ENCODE measurements at regions not wholly inside any gene's neighbourhood (a gene's known extent, or its start where the extent isn't known, plus 50 kb on each side); places are given as distances from the start of the nearest gene placed in this dataset.

GRCh38 chr13:76163761-76164160 lies 527.6 kb downstream of the LMO7 start:
- TF ChIP-seq MYC (IDR thresholded peaks at IDR 0.05; ENCODE audit: low read depth, low read length) (no peak), POLR2A (IDR thresholded peaks at IDR 0.05; ENCODE audit: extremely low read depth, insufficient read length) (no peak), MAX (IDR thresholded peaks at IDR 0.05; ENCODE audit: low read depth, low read length) (no peak), CTCF (IDR thresholded peaks at IDR 0.05; ENCODE audit: low read depth, low read length) (no peak)
- H3K4me3 ChIP-seq (ENCODE audit: low read depth, low read length): no peak overlapping the region
- DNase-seq (ENCODE audit: low read depth): no peak

GRCh38 chr13:76160961-76161925 lies 525.1 kb downstream of the LMO7 start:
- TF ChIP-seq CTCF (IDR thresholded peaks at IDR 0.05; ENCODE audit: low read depth, low read length) (no peak), POLR2A (IDR thresholded peaks at IDR 0.05; ENCODE audit: extremely low read depth, insufficient read length) (no peak), MYC (IDR thresholded peaks at IDR 0.05; ENCODE audit: low read depth, low read length) (no peak), MAX (IDR thresholded peaks at IDR 0.05; ENCODE audit: low read depth, low read length) (no peak)
- DNase-seq (ENCODE audit: low read depth): no peak
- no peak overlapping the region for H3K4me3 ChIP-seq (ENCODE audit: low read depth, low read length)

- no peak overlapping the region for H3K4me3 ChIP-seq (ENCODE audit: low read depth, low read length)
- TF ChIP-seq MAX (IDR thresholded peaks at IDR 0.05; ENCODE audit: low read depth, low read length): no peak
- DNase-seq (ENCODE audit: low read depth): no peak
Measured at GRCh38 chr13:76160506-76160905, 524.4 kb downstream of the LMO7 start.

- TF ChIP-seq CTCF (IDR thresholded peaks at IDR 0.05; ENCODE audit: low read depth, low read length) (no peak), MYC (IDR thresholded peaks at IDR 0.05; ENCODE audit: low read depth, low read length) (no peak), POLR2A (IDR thresholded peaks at IDR 0.05; ENCODE audit: extremely low read depth, insufficient read length) (no peak), MAX (IDR thresholded peaks at IDR 0.05; ENCODE audit: low read depth, low read length) (no peak)
Measured at GRCh38 chr13:76157926-76158325, 521.8 kb downstream of the LMO7 start.

GRCh38 chr13:76153239-76153638 lies 517.1 kb downstream of the LMO7 start:
- H3K4me3 ChIP-seq (ENCODE audit: low read depth, low read length): no peak overlapping the region
- TF ChIP-seq MYC (IDR thresholded peaks at IDR 0.05; ENCODE audit: low read depth, low read length): no peak
- no peak for TF ChIP-seq MAX (IDR thresholded peaks at IDR 0.05; ENCODE audit: low read depth, low read length)
- TF ChIP-seq CTCF (IDR thresholded peaks at IDR 0.05; ENCODE audit: low read depth, low read length): no peak
- TF ChIP-seq POLR2A (IDR thresholded peaks at IDR 0.05; ENCODE audit: extremely low read depth, insufficient read length): no peak

More at GRCh38 chr13:76157926-76158325, 521.8 kb downstream of the LMO7 start:
- DNase-seq (ENCODE audit: low read depth): no peak
- no peak overlapping the region for H3K4me3 ChIP-seq (ENCODE audit: low read depth, low read length)

GRCh38 chr13:76148926-76149325 lies 512.8 kb downstream of the LMO7 start:
- DNase-seq (ENCODE audit: low read depth): no peak
- TF ChIP-seq MYC (IDR thresholded peaks at IDR 0.05; ENCODE audit: low read depth, low read length): no peak
- TF ChIP-seq POLR2A (IDR thresholded peaks at IDR 0.05; ENCODE audit: extremely low read depth, insufficient read length): no peak
- no peak for TF ChIP-seq MAX (IDR thresholded peaks at IDR 0.05; ENCODE audit: low read depth, low read length)
- no peak for TF ChIP-seq CTCF (IDR thresholded peaks at IDR 0.05; ENCODE audit: low read depth, low read length)
- no peak overlapping the region for H3K4me3 ChIP-seq (ENCODE audit: low read depth, low read length)

More at GRCh38 chr13:76153239-76153638, 517.1 kb downstream of the LMO7 start:
- no peak for DNase-seq (ENCODE audit: low read depth)
